ELR (cell line): ENCODE measurements at regions not wholly inside any gene's neighbourhood (a gene's known extent, or its start where the extent isn't known, plus 50 kb on each side); places are given as distances from the start of the nearest gene placed in this dataset.

Experiments used
- DNase-seq: peaks from one replicate; pipeline ENCODE4 v3.0.0-alpha.2; 2015; ENCODE audit warnings: low read depth

GRCh38 chr21:36532769-36533467, 53.0 kb upstream of the CLDN14 start:
- peak; percentile 14 for DNase-seq

GRCh38 chr21:36533468-36533848, 53.5 kb upstream of the CLDN14 start:
- DNase-seq: no peak

- DNase-seq: no peak
Observed at GRCh38 chr21:36534656-36535055, 54.7 kb upstream of the CLDN14 start.

GRCh38 chr21:36535618-36536241, 55.8 kb upstream of the CLDN14 start:
- DNase-seq: no peak

- no peak for DNase-seq
Observed at GRCh38 chr21:36538761-36539160, 58.8 kb upstream of the CLDN14 start.

GRCh38 chr21:36539434-36540150, 59.7 kb upstream of the CLDN14 start:
- no peak for DNase-seq

GRCh38 chr21:36540700-36541099, 60.8 kb upstream of the CLDN14 start:
- no peak for DNase-seq

GRCh38 chr21:36541721-36542139, 61.8 kb upstream of the CLDN14 start:
- no peak for DNase-seq

- peak; percentile 3 for DNase-seq
Observed at GRCh38 chr21:36542312-36543101, 62.6 kb upstream of the CLDN14 start.

GRCh38 chr21:36543924-36544323, 64.0 kb upstream of the CLDN14 start:
- no peak for DNase-seq

- DNase-seq: no peak
Observed at GRCh38 chr21:36544545-36544944, 64.6 kb upstream of the CLDN14 start.

GRCh38 chr21:36545776-36546511, 66.0 kb upstream of the CLDN14 start:
- DNase-seq: no peak

- DNase-seq: no peak
Observed at GRCh38 chr21:36547464-36547863, 67.5 kb upstream of the CLDN14 start.

- DNase-seq: no peak
Observed at GRCh38 chr21:36548866-36549265, 68.9 kb upstream of the CLDN14 start.

- DNase-seq: no peak
Observed at GRCh38 chr21:36549470-36549869, 69.5 kb upstream of the CLDN14 start.

- no peak for DNase-seq
Observed at GRCh38 chr21:36550761-36551160, 70.8 kb upstream of the CLDN14 start.

- DNase-seq: no peak
Observed at GRCh38 chr21:36551321-36551720, 71.4 kb upstream of the CLDN14 start.

GRCh38 chr21:36551731-36552433, 72.0 kb upstream of the CLDN14 start:
- DNase-seq: peak; percentile 36

GRCh38 chr21:36552434-36552785, 72.5 kb upstream of the CLDN14 start:
- no peak for DNase-seq

- no peak for DNase-seq
Observed at GRCh38 chr21:36553406-36553805, 73.5 kb upstream of the CLDN14 start.
